ENCODE measurements at regions not wholly inside any gene's neighbourhood (a gene's known extent, or its start where the extent isn't known, plus 50 kb on each side); places are given as distances from the start of the nearest gene placed in this dataset.
A peak's percentile ranks its signal among the peaks of the same experiment; 100 is the strongest.

- TF ChIP-seq POLR2AphosphoS5 (IDR thresholded peaks at IDR 0.05; ENCODE audit: insufficient read depth, low read depth, low read length) = peak; percentile 98
- no peak for TF ChIP-seq EZH2 (IDR thresholded peaks at IDR 0.05; ENCODE audit: borderline replicate concordance, low read depth, low read length, severe bottlenecking)
- no peak for TF ChIP-seq POLR2A (IDR thresholded peaks at IDR 0.05; ENCODE audit: low read depth, low read length)
- no peak for TF ChIP-seq CTCF (IDR thresholded peaks at IDR 0.05; ENCODE audit: extremely low read depth in 1 of 2, insufficient read depth in 1 of 2, low read depth in 1 of 2, low read length in 2 of 2)
Measured at GRCh38 chr3:43180027-43180426, 74.1 kb upstream of the POMGNT2 start.
